Mucosa of descending colon (tissue), 3 donors: ENCODE measurements at regions not wholly inside any gene's neighbourhood (a gene's known extent, or its start where the extent isn't known, plus 50 kb on each side); places are given as distances from the start of the nearest gene placed in this dataset.

Source experiments
- ATAC-seq: fragments of 200-7000 bp; cut with Tn5 transposase; one replicate; pipeline ENCODE4 v1.9.1; 2020; ENCODE audit warnings: mild to moderate bottlenecking, moderate library complexity
- DNase-seq, 3 donors: peaks; one replicate each; pipeline ENCODE4 v3.0.0-alpha.2; 2020
- H3K36me3 ChIP-seq: fragments of 200-600 bp; one replicate; pipeline ENCODE4 v1.8.0; 2021; ENCODE audit warnings: low read depth, mild to moderate bottlenecking
- H3K4me1 ChIP-seq: fragments of 200-600 bp; one replicate; pipeline ENCODE4 v1.8.0; 2021; ENCODE audit warnings: low read depth, mild to moderate bottlenecking
- H3K4me3 ChIP-seq: fragments of 200-600 bp; one replicate; pipeline ENCODE4 v1.8.0; 2021; ENCODE audit warnings: mild to moderate bottlenecking
- H3K9me3 ChIP-seq: fragments of 200-600 bp; one replicate; pipeline ENCODE4 v1.8.0; 2021; ENCODE audit warnings: mild to moderate bottlenecking
- intact Hi-C, 2 donors: fragments of 100-400 bp; cut with DNase I in 1 of 2; cut with micrococcal nuclease in 1 of 2; formaldehyde crosslinking; loops; one replicate each; pipeline versions ENCODE4 v1.11.0 to v1.11.1; 2022; cut with DNase I, micrococcal nuclease
- TF ChIP-seq, protein P1 (sequence below): fragments of 200-600 bp; IDR thresholded peaks from one replicate; pipeline ENCODE4 v1.8.0; 2022; ENCODE audit warnings: antibody characterized with exemption, mild to moderate bottlenecking
- donor health status: DM: no; HTN: no; CAD: no; lungs with moderate emphysema.
- donor health status: DM: no; HTN: no; CAD: no.
- donor health status: DM: no; HTN: yes; CAD: no.

DNA sequence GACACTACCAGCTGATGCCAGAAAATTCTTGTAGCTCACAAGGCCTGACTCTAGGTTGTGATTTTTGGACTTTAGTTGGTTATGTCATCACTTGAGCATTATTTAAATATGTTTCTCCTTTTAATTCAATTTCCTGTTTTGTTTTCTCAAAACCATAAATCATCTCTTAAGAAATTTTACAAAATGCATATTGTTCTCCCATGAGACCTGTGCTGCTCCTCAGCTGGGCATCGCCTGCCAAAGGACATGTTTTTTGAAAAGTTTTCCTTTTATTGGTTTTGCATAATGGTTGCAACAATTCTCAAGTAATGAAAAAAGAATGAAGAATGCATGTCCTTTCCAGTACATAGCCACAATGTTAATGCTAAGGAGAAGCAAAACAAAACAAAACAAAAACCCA lies 204.7 kb upstream of the LYPLAL1 start:
- TF ChIP-seq, protein P1, sequence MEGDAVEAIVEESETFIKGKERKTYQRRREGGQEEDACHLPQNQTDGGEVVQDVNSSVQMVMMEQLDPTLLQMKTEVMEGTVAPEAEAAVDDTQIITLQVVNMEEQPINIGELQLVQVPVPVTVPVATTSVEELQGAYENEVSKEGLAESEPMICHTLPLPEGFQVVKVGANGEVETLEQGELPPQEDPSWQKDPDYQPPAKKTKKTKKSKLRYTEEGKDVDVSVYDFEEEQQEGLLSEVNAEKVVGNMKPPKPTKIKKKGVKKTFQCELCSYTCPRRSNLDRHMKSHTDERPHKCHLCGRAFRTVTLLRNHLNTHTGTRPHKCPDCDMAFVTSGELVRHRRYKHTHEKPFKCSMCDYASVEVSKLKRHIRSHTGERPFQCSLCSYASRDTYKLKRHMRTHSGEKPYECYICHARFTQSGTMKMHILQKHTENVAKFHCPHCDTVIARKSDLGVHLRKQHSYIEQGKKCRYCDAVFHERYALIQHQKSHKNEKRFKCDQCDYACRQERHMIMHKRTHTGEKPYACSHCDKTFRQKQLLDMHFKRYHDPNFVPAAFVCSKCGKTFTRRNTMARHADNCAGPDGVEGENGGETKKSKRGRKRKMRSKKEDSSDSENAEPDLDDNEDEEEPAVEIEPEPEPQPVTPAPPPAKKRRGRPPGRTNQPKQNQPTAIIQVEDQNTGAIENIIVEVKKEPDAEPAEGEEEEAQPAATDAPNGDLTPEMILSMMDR, result no peak
- ATAC-seq, result no peak
- H3K4me1 ChIP-seq, result no peaks in the 10 kb centered on the region
- DNase-seq, result no peak
- no peaks in the 10 kb centered on the region for H3K9me3 ChIP-seq
- intact Hi-C loops, result no loop called here
- no peak overlapping the region for H3K4me3 ChIP-seq
- H3K36me3 ChIP-seq, result no peaks in the 10 kb centered on the region

DNA sequence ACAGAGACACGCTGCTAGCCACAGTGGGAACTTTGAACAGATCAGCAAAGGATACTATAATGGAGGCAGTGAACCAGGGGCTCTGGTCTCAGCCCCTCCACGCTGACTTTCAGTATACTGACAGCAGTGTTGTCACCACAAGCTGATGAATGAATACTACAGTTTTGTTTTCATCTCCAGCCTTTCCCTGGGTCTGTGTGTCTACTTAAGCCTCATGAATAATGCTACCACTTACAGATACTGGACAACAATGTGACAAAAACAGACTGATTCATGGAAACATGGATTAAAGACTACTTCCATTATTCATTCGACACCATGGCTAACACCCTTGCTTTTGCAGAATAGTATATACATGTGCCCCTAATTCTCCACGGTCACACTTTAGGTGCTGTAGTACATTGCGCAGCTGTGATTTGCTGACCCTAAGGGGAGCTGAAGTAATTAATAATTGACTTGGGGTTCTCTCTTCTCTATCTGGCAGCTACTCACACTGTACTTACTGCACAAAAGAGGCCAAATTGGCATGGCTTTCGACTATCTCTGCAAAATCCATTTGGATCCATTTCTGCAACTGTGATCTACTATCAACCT lies 203.2 kb upstream of the LYPLAL1 start:
- H3K4me3 ChIP-seq, result no peak overlapping the region
- H3K4me1 ChIP-seq, result no peaks in the 10 kb centered on the region
- no peaks in the 10 kb centered on the region for H3K9me3 ChIP-seq
- TF ChIP-seq, protein P1, result no peak
- intact Hi-C loops, result no loop called here
- no peak for DNase-seq
- H3K36me3 ChIP-seq, result no peaks in the 10 kb centered on the region
- no peak for ATAC-seq

DNA sequence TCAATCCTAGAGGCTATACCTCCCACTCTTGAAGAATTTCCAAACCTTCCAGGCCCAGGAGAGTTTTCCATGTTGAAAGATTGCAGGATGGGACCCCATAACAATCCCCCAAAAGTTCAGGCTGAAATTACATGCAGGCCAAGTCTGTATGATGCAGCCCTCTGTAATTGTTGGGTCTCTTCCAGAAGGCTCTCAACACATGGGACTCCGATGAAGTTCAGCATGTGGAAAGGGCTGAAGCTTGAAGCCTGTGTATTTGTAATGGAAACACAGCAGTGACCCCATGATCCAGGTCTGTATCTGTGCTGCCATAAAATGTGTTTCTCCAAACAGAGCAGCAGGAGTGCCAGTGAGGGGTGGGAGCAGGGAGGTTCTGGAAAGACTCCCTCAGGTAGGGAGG lies 202.5 kb upstream of the LYPLAL1 start:
- no peaks in the 10 kb centered on the region for H3K9me3 ChIP-seq
- H3K4me3 ChIP-seq, result no peak overlapping the region
- no peaks in the 10 kb centered on the region for H3K36me3 ChIP-seq
- ATAC-seq, result no peak
- no peak for DNase-seq
- H3K4me1 ChIP-seq, result no peaks in the 10 kb centered on the region
- intact Hi-C loops, result no loop called here
- TF ChIP-seq, protein P1, result no peak

DNA sequence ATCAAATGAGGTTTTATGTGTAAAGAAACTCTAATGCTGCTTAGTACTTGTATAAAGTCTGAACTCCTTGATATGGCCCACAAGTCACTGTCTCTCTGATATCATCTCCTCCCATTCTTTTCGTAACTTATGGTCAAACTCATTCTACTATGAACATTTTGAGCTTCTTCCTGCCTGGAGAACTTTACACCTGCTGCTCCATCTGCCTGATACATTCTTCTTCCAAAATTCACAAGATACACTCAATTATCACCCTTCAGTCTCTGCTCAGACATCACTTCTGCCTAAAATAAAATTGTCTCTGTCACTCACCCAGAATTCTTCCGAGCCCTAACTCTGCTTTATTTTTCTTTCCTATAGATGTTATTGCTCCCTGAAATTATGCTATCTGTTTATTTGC lies 192.8 kb upstream of the LYPLAL1 start:
- no peaks in the 10 kb centered on the region for H3K4me1 ChIP-seq
- ATAC-seq (no peak), DNase-seq (no peak)
- intact Hi-C loops, result no loop called here
- TF ChIP-seq, protein P1, result no peak
- no peak overlapping the region for H3K4me3 ChIP-seq
- no peaks in the 10 kb centered on the region for H3K36me3 ChIP-seq
- H3K9me3 ChIP-seq, result no peaks in the 10 kb centered on the region

DNA sequence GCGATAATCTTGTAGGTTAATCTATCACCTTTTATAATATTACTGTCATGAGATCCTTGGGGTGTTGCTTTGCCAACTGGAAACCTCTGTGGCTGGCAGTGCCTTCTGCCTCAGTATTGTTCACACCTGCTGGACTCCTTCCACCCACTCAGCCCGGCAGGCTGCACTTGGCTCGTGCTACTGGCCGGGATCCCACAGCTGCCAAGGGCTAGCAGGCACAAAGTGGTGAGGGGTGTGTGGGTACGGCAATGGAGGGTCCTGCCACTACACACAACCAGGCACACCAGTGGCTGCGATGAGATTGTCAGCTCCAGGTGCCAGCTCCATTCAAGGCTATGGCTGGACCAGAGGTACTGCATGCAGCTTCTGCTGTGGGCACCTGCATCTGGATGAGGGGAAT lies 191.2 kb upstream of the LYPLAL1 start:
- no peak for DNase-seq
- Histone ChIP-seq H3K4me1 (no peaks in the 10 kb centered on the region), H3K36me3 (no peaks in the 10 kb centered on the region), H3K4me3 (no peak overlapping the region), H3K9me3 (no peaks in the 10 kb centered on the region)
- no peak for ATAC-seq
- TF ChIP-seq, protein P1, result no peak
- intact Hi-C loops, result no loop called here

DNA sequence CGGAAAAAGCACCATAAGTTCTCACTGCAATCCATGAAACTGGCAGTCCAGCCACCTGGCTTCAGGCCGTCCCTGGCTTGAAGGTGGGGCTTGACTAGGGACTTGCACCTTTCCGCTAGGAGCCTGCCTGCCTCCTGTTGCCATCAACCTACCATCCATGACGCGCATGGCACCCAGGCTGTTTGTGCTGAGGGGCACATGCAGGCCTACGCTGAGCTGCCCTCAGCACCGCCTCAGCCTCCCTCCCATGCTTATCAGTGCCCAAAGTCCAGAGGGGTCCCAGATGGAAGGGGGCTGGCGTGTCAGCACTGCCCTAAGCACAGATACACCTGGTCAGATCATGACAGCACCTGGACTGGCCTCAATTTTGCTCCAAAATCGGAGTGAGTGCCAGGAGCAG lies 190.2 kb upstream of the LYPLAL1 start:
- no peak overlapping the region for H3K4me3 ChIP-seq
- TF ChIP-seq, protein P1, result no peak
- no peaks in the 10 kb centered on the region for H3K9me3 ChIP-seq
- intact Hi-C loops, result no loop called here
- ATAC-seq, result no peak
- H3K4me1 ChIP-seq, result no peaks in the 10 kb centered on the region
- no peak for DNase-seq
- H3K36me3 ChIP-seq, result no peaks in the 10 kb centered on the region
